Activated B cell treated with CpG ODN at 0.5 μM for 24 hours (primary cell): ENCODE measurements at regions not wholly inside any gene's neighbourhood (a gene's known extent, or its start where the extent isn't known, plus 50 kb on each side); places are given as distances from the start of the nearest gene placed in this dataset.

Source experiments
- ATAC-seq: fragments of 200-7000 bp; cut with Tn5 transposase; one replicate; pipeline ENCODE4 v1.10.0; 2021; ENCODE audit warnings: low read depth, mild to moderate bottlenecking, moderate library complexity
- CTCF ChIA-PET: fragments of 350-600 bp; sonication (Branson Sonifier 250); formaldehyde crosslinking; loops from one replicate; lab custom pipeline; 2021; ENCODE audit warnings: antibody characterized with exemption; lab: Charles Lee
- POLR2A ChIA-PET: fragments of 350-600 bp; sonication (Branson Sonifier 250); formaldehyde crosslinking; loops from one replicate; lab custom pipeline; 2021; ENCODE audit warnings: antibody characterized with exemption; lab: Charles Lee
- DNase-seq: peaks from one replicate; pipeline ENCODE4 v3.0.0; 2022
- H3K27ac Mint-ChIP-seq: one replicate; pipeline ENCODE4 v1.8.0; 2020; ENCODE audit warnings: mixed read lengths
- H3K27me3 Mint-ChIP-seq: one replicate; pipeline ENCODE4 v1.8.0; 2021; ENCODE audit warnings: mixed read lengths
- H3K36me3 Mint-ChIP-seq: one replicate; pipeline ENCODE4 v1.8.0; 2021; ENCODE audit warnings: low read depth, mixed read lengths
- H3K4me1 Mint-ChIP-seq: one replicate; pipeline ENCODE4 v1.8.0; 2021; ENCODE audit warnings: mixed read lengths
- H3K4me3 Mint-ChIP-seq: one replicate; pipeline ENCODE4 v1.8.0; 2020; ENCODE audit warnings: mild to moderate bottlenecking, mixed read lengths
- H3K9me3 Mint-ChIP-seq: one replicate; pipeline ENCODE4 v1.8.0; 2020; ENCODE audit warnings: mixed read lengths
- CTCF ChIP-seq: fragments of 200-600 bp; IDR thresholded peaks from one replicate; pipeline ENCODE4 v1.8.0; 2022; ENCODE audit warnings: antibody characterized with exemption, mild to moderate bottlenecking
- intact Hi-C: fragments of 100-400 bp; cut with micrococcal nuclease; formaldehyde crosslinking; loops from one replicate; pipeline ENCODE4 v1.15.1; 2024

GRCh38 chr15:89009080-89009479 is 79.2 kb upstream of the ABHD2 start:
- no peaks in the 10 kb centered on the region for H3K9me3 Mint-ChIP-seq
- no peak for TF ChIP-seq CTCF
- H3K4me3 Mint-ChIP-seq: no peak overlapping the region
- DNase-seq: no peak
- no peaks in the 10 kb centered on the region for H3K36me3 Mint-ChIP-seq
- H3K27me3 Mint-ChIP-seq: peaks cover 25% of the 10 kb centered on the region
- intact Hi-C loops: no loop called here
- ChIA-PET POLR2A (no interaction called here), CTCF (interaction anchor here (1.5 kb wide), 2 partner anchors 104 to 384 kb away, joined by 3 to 4 read pairs; no protein-coding TSS in a partner anchor)
- H3K4me1 Mint-ChIP-seq: no peaks in the 10 kb centered on the region
- H3K27ac Mint-ChIP-seq: no peak overlapping the region
- no peak for ATAC-seq

GRCh38 chr15:89015412-89016097 is 72.7 kb upstream of the ABHD2 start:
- ChIA-PET CTCF (no interaction called here), POLR2A (no interaction called here)
- Mint-ChIP-seq H3K27me3 (peaks cover 36% of the 10 kb centered on the region), H3K4me3 (no peak overlapping the region), H3K36me3 (no peaks in the 10 kb centered on the region), H3K27ac (no peak overlapping the region), H3K9me3 (peaks cover 4% of the 10 kb centered on the region), H3K4me1 (peaks cover 8% of the 10 kb centered on the region)
- no peak for TF ChIP-seq CTCF
- DNase-seq (no peak), ATAC-seq (no peak)
- intact Hi-C loops: loop anchor here (2.0 kb wide), 1 partner anchor 121 kb away; the partner anchor contains the start of gene HAPLN3

- Mint-ChIP-seq H3K27me3 (peaks cover 34% of the 10 kb centered on the region), H3K27ac (no peak overlapping the region), H3K9me3 (peaks cover 4% of the 10 kb centered on the region), H3K4me1 (peaks cover 8% of the 10 kb centered on the region), H3K4me3 (no peak overlapping the region), H3K36me3 (no peaks in the 10 kb centered on the region)
- CTCF ChIA-PET: interaction anchor here (1.0 kb wide), 1 partner anchor 112 kb away, joined by 5 read pairs; no protein-coding TSS in a partner anchor
- no peak for TF ChIP-seq CTCF
- DNase-seq (no peak), ATAC-seq (no peak)
- intact Hi-C loops: loop anchor here (1.0 to 2.0 kb wide), 3 partner anchors 112 to 392 kb away; partner anchors contain the start of gene HAPLN3
- POLR2A ChIA-PET: no interaction called here
Observed at GRCh38 chr15:89016549-89017041, 71.7 kb upstream of the ABHD2 start.

GRCh38 chr15:89017370-89018066 is 70.7 kb upstream of the ABHD2 start:
- H3K27me3 Mint-ChIP-seq: peaks cover 32% of the 10 kb centered on the region
- H3K36me3 Mint-ChIP-seq: no peaks in the 10 kb centered on the region
- POLR2A ChIA-PET: no interaction called here
- intact Hi-C loops: loop anchor here (1.0 to 2.0 kb wide), 3 partner anchors 113 to 393 kb away; partner anchors contain the start of gene HAPLN3
- DNase-seq (peak; percentile 48), ATAC-seq (peak; percentile 58)
- H3K4me3 Mint-ChIP-seq: peak overlapping the region; percentile 44
- no peak overlapping the region for H3K27ac Mint-ChIP-seq
- CTCF ChIA-PET: interaction anchor here (1.0 to 1.2 kb wide), 2 partner anchors 112 to 393 kb away, joined by 4 to 5 read pairs; no protein-coding TSS in a partner anchor
- peaks cover 8% of the 10 kb centered on the region for H3K4me1 Mint-ChIP-seq
- peaks cover 4% of the 10 kb centered on the region for H3K9me3 Mint-ChIP-seq
- no peak for TF ChIP-seq CTCF

- intact Hi-C loops: no loop called here
- H3K9me3 Mint-ChIP-seq: peaks cover 4% of the 10 kb centered on the region
- H3K27me3 Mint-ChIP-seq: peaks cover 29% of the 10 kb centered on the region
- no peak overlapping the region for H3K4me3 Mint-ChIP-seq
- ATAC-seq (no peak), DNase-seq (no peak)
- TF ChIP-seq CTCF: no peak
- no peaks in the 10 kb centered on the region for H3K36me3 Mint-ChIP-seq
- H3K27ac Mint-ChIP-seq: no peak overlapping the region
- ChIA-PET POLR2A (no interaction called here), CTCF (interaction anchor here (1.2 kb wide), 1 partner anchor 394 kb away, joined by 4 read pairs; no protein-coding TSS in a partner anchor)
- peaks cover 8% of the 10 kb centered on the region for H3K4me1 Mint-ChIP-seq
Observed at GRCh38 chr15:89018207-89018606, 70.0 kb upstream of the ABHD2 start.
